ENCODE measurements at regions not wholly inside any gene's neighbourhood (a gene's known extent, or its start where the extent isn't known, plus 50 kb on each side); places are given as distances from the start of the nearest gene placed in this dataset.
"Not testable (repeated sequence)": the region's sequence is repeated elsewhere in the genome, so short reads cannot be mapped to it uniquely, and the experiment has no call there.

DNA sequence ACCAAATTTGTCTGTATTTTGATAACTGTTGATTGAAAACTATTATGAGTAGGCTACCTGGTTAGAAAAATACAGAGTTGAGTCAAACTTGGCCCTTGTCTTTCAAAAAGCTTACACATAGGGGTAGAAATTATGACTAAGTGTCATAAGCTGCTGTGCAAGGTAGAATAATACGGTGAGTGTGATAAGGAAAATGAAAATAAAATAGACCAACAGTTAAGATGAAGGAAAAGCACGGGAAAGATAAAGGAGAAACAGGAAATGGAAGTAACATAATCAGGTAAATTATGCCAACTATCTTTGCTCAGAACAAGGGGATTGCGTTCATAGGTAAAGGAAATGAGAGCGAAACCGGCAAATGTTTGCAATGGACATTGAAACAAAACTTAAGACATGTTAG is 302.5 kb downstream of the PCDH7 start:
- no peak for DNase-seq

DNA sequence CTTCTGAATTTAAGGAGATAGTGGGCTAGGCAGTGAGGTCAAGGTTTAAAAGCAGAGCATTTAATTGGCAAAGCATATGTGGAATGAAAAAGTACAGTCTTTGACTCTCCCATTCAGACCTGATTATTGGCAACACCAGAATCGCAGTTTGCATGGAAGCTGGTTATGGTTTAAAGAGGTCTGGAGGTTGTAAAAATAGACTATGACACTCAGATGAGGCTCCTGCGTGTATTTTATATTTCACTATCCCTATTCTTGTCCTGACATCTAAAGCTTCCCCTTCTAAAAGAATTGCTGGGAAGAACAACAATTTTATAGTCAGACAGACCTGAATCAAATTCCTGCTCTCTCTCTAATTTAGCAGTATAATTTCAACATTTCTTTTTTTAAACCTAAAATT is 302.9 kb downstream of the PCDH7 start:
- DNase-seq = no peak

DNA sequence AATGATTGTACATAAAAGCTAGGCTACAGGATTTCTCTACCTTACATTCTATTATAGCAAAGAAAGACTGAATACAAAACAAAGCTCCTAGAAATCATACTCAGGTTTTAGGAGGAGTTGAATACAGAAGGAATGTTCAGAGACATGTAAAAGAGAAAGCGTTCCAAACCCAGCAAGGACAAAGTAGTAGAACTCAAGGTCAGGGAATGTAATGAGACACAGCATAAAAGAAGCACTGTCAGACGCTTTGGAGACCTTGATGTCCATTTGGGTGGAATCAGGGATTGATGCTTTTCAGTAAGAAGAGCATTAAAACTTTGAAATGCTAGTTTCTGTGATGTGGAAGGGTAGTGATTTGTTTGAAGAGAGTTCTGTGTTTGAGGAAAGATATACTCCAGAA is 303.6 kb downstream of the PCDH7 start:
- no peak for DNase-seq

DNA sequence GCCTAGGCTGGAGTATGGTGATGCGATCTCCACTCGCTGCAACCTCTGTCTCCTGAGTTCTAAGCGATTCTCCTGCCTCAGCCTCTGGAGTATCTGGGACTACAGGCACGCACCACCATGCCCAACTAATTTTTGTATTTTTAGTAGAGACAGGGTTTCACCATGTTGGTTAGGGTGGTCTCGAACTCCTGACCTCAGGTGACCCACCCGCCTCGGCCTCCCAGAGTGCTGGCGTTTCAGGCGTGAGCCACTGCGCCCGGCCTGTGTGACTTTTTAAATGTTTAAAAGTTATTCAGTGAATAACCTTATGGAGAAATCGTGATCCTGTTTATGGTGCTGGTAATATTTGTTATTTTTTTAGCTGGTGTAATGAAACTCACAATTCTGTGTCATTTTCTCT is 304.6 kb downstream of the PCDH7 start:
- not testable (repeated sequence) for DNase-seq

DNA sequence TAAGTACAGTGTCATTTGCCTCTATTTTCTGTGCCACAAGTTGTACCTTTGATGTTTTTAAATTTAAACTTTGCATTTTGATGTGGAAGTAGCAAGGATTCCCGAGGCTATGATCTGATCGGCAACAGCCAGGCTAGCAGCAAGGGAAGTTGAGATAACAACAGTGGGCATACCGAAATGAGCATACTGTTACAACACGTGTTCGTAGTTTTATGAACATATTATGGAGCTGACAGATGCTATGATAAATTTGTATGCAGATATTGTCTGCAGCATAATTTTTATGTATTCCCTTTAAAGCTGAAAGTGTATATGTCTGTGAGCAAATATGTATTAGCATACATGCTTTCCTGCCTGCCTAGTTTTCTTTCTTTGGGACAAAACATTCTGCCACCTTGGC is 306.1 kb downstream of the PCDH7 start:
- no peak for DNase-seq

DNA sequence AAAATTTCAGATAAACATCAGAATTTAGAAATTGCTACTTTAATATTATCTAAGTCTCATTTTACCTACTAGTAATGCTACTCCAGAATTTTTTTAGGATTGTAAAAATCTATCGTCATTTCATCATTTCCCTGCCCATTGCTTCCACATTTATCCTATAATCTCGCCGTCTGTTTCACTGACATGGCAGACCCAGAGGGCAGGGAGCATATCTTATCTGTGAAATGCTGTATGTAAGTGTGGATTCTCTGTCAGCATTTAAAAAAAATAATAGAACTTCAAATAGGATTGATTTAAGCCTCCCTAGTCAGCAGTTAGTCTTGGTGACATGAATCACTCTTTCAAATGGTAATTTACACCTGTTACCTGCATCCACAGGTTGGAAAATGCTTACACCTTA is 314.4 kb downstream of the PCDH7 start:
- DNase-seq = no peak

DNA sequence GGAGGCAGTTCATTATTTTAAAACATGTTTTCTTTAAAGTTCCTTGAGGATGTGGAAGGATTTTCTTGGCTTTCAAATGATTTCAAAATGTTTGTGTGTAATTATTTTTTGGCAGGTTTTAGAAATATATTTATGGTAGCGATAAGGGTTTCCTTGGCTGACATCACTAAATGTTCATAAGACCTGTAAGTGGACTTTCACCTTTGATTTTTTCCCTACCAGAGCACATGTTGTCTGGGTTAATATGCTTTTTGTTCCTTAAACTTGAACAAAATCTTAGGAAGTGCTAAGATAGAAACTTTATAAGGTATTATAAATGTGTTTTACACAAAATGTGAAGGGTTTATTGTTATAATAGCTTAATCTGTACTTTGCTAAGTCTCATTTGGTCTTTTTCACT is 315.6 kb downstream of the PCDH7 start:
- DNase-seq = no peak

DNA sequence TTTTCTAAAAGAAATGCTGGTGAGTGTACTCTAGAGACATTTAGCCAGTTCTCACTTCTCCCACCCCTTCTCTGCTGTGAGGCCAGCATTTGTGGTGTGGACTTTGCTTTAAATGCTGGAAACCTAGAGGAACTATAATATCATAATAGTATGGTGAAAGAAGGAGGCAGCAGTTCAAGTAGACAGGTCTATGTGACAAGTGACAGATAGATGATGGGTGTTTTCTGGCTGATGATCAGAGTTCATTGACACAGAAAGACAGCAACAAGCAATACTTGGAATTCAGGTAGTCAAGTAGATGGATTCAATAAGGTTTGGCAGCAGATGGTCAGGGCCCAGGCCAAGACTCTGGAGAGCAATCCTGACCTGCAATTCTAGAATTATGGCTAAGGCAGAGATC is 317.5 kb downstream of the PCDH7 start:
- DNase-seq = no peak

DNA sequence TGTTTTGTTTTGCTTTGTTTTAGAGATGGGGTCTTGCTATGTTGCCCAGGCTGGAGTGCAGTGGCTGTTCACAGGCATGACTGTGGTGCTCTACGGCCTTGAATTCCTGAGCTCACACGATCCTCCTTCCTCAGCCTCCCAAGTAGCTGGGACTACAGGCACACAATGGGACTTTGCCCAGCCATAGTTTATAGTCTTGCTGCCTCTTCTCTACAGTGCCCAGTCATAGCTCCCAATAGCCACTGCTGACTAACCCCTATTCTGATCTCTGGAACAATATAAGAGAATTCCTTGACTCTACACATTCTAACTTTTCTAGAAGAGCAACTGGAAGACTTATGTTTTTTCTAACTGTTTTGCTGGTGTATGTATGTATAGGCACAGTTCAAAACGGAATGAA is 319.2 kb downstream of the PCDH7 start:
- DNase-seq = no peak

DNA sequence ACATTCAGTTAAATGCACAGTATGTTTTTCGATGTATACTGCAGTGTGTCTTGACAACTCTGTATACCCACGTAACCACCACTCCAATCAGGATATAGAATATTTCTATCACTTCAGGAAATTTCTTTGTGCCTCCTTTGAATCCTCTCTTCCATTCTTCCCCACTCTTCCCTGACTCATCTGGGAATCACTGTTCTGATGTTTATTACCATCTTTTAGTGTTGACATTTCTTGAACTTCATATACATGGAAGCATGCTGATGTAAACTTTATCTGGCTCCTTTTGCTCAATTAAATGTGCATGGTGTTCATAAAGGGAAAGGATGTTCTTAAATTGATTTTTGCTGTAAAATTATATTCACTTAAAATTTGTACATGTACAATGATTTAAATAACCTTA is 319.9 kb downstream of the PCDH7 start:
- no peak for DNase-seq

DNA sequence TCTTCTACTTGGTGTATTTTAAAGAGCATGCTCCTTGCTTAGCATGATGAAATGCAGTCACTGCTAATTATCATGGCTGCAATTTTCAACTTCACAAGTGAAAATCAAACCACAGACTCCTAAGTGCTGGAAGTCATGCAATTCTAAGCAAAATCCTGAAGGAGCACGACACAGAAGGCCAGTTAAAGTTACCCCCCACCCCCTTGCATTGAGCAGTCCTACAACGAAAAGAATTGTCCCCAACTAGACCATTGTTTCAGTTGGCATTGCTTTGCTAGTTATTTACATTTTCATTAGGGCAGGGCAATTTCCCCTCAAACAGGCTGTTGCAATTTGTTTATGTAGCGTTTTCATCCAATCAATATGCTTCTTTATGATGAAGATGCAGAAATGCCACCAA is 321.2 kb downstream of the PCDH7 start:
- DNase-seq = no peak

DNA sequence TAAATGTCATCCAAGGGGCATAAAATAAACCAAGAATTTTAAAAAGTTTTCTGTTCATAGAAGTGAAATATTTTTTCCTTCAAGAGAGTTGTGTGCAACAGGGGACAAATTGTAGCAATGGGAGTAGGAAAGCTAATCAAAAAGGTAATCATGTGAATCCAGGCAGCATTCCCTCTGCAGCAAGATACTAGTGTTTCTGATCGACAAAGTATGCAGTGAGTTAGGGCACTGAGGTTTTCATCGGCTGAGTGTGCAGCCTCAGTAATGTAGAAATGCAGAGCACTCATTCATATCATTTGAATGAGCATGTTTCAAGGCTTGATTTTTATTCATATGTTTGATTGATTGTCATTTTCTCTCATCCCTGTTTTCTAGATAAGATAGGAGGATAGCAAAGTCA is 321.7 kb downstream of the PCDH7 start:
- DNase-seq = no peak

DNA sequence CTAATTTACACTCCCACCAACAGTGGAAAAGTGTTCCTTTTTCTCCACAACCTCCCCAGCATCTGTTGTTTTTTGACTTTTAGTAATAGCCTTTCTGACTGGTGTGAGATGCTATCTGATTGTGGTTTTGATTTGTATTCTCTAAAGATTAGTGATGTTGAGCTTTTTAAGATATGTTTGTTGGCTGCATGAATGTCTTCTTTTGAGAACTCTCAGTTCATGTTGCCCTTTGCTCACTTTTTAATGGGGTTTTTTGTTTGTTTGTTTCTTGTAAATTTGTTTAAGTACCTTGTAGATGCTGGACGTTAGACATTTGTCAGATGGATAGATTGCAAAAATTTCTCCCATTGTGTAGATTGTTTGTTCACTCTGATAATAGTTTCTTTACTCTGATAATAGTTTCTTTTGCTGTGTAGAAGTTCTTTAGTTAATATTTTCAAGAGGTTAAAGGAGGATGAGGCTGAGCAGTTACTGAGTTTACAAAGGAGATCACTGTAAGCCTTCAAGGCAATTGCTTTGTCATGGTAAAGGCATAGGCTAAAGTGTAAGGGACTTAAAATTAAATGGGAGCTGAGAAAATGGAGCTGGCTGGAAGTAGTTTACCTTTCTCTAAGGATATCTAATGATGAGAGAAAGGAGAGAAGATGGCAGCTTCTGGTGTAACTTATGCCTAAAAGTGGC is 323.4 kb downstream of the PCDH7 start:
- no peak for DNase-seq

DNA sequence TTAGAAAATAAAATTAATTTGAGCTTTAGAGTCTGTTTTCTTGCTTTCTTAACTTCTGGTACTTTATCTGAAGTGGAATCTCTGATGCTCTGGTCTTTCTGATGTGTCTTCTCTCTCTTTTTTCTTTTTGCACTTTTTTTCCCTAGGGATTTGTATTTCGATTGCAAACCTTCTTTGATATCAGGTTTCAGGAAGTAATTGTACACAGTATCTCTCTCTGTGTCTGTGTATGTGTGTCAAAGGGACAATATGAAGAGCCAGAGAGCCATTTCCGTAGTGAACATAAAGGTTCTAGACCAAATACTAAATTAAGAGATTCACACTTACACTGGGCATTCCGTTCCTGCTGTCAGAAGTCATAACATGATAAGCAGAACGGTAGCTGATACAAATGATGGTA is 325.0 kb downstream of the PCDH7 start:
- DNase-seq = no peak

DNA sequence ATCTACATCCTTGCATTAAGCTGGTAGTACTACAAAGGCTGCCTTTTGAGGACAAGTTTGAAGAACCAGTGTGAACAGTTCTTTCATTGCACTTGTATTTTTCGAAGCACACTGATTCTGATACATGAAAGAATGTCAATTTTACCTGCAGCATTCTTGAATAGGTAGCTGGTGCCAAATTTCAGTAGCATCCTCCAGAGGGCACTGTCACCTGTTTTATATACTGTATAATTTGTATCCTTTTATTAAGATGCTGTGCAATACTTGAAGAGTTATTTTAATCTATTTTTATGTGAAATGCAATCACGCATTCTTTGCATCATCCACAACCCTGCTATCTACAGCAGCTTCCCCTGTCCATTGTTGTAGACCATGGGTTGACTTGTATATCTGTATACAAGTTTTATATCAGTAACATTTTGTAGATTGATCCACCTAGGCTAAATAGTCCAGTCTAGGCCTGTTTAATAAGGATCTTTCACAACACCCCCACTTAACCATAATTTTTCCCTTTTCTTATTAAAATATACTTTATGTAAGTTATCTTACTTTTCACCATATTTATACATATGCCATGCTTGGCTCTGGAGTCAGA is 325.7 kb downstream of the PCDH7 start:
- no peak for DNase-seq

DNA sequence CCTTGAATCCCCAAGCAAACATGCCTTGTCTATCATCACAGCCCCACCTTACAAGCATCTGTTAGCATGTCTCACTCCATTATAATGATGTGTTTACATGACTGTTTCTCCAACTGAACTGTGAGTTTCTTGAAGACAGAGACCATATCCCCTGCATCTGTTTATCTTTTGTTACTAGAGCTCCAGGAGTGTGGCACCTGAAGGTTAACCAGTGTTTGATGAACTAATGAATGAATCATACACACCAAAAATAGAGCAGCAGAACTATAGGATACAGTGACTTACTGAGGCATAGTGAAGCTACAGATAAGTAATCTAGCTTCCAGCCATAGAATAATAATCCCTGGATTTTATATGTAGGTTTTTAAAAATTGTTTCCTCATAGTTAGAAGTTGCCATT is 331.0 kb downstream of the PCDH7 start:
- DNase-seq = no peak

DNA sequence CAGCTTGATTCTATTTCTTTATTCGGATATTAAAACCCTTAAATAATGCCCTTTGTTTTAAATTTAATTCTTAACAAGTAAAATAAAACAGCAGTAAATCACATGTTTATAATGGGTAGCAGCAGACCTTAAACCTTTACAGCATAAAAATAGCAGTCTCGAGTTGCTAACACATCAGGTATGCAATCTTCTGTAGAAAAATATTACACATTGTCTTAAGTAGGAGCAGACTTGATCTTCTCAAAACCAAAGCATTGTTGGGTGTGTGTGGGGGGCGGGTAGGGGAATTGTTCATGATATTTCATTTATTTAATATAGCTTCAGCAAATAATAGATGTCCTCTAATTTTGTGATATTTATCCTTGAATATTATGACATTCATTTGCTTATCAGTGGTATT is 331.4 kb downstream of the PCDH7 start:
- no peak for DNase-seq

DNA sequence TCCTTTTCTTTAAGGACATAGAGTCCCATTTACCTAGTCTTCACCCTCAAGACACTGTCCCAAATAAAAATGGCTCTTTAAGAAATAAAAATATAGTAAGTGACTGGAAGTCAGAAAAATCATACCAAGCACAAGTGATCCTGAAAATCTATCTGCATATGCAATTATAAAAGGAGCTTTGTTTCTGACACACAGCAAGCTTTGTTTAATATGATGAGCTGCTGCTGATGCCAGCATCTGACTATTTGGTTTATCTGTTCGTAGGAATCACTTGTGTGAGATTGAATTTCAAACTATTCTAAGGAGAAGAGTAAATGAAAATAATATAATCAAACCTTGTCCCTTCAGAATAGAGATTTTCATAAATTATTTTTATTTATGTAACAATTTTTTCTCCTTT is 332.4 kb downstream of the PCDH7 start:
- DNase-seq = no peak

DNA sequence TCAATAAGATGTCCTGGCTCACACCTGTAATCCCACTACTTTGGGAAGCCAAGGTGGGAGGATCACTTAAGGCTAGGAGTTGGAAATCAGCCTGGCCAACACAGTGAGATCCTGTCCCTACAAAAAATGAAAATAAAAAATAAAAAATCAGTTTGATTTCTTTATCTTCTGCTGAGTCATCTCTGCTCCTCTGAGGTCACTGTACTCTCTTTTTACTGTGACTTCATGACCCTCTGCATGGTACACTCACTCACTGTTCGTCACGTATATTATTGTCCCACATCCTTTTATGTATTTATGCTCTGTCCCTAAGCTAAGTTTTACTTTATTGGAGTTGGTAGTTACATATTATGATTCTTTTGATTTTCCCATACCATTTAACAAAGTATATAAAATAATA is 333.3 kb downstream of the PCDH7 start:
- DNase-seq = no peak

DNA sequence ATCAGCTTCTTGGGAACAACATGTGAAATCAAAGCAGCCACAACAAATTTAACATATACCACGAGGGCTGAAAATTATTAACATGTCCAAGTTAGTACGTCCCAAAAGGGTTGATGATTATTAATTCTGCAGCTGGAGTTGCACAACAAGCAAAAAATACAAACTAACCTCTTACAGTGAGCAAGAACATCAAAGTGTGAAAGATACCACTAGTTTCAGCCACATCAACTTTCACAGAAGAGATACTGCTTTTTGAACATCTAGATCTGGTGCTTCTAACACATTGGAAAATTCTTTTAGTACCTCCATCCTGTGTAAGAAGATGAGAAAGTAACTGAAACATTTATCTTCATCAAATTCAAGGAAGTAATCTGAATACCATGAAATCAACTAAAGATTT is 334.1 kb downstream of the PCDH7 start:
- DNase-seq = no peak

DNA sequence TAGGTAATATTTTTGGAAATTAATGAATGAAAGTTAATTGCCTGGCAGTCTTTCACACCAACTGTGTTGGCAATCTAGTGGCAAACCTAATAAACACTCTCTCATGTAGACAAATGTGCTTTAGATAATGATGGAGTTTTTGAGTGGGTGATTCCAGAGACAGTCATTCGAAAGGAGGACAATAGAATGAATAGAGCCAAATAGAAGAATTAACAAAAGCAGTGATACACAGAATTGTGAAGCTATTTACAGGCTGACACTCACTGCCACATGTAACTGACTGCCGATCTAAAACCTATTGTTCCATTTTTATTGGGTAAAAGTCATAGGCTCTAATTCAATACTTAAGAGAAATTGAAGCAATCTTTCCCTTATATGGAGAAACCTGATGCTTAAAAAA is 338.5 kb downstream of the PCDH7 start:
- DNase-seq = no peak

DNA sequence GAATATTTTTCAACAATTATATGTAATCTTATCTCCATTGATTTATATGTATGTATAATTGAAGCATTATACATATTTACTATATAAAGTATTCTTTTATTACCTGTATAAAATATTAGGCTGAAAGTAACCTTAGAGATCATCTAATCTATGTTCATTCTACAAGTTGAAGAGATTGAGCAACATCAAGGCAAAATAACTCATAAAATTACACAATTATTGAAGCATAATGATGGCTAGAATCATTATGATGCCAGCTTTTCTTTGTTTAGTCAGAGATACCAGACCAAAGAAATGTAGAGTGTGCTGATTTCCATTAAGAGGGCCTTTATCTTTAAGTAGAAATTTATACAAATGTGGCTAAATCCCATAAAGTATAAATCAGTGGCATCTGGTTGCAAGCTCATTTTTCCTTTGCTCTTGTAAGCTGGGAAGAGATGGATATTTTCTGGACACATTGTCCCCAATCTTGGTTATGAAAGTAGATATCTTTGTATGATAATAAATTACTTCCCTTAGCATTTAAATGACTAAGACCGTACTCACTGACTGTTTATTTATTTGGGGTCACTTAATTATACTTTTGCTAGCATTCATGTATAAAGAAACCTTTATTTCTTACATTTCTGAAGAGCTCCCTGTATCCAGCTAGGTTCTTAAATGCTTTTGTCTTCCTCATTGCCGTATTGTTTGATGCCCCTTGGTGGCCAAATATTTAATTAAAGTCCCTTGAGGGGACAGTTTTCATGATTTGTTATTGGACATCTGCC is 339.8 kb downstream of the PCDH7 start:
- DNase-seq = no peak

DNA sequence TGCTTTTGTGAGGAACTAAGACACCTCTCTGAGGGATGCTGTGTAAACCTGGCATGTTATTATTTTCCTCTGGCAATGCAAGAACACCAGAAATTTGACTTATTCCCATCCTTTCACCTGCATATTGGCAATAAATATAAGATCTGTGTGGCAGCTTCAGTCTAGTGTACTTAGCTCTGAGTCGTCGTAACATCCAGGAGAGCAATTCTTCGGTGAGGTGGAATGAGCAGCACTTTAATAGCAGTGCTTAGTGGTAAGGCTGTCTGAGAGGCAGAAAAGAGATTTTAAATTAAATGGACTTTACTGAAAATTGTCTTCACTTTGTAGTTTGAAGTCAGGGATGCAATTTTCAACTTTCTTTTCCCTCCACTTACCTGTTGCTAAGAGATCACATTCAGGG is 344.9 kb downstream of the PCDH7 start:
- no peak for DNase-seq

DNA sequence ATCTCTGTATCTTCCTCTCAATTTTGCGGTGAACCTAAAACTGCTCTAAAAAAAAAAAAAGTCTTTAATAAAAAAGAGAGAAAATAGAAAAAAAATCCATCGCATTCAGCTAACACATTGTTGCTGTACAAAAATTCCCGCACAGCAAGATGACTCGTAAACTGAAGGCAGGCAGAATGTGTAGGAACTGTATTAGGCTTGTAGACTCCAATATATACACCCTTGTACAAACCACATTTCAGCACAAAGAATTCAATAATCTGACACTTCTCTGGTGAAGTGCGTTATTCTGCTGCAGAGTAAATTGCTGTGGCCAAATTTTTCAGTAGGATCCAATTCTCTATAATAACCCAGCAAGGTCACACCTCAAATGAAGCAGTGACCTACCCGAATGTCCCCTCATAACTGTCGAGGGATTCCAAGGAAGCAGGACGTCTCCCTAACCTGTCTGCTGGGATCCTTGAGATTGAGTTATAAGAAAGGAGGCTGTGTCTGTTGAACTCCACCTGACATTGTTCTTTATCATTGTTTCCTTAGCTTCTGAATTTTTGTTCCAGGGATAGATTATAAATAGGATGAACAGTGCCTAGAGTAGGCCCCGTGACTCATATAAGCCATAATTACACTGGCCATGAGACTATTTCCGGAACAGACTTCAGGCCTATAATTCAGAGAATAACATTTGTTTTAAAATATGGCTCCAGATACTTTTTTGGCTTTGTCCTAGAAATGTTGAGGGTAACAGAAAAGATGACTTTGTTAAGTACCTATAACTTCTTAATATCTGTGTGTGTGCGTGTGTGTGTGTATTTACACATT is 348.3 kb downstream of the PCDH7 start:
- DNase-seq = no peak

Data from suppressor macrophage treated with lipopolysaccharide for 1 hour (primary cell).